Calu3 (cell line): ENCODE measurements at regions not wholly inside any gene's neighbourhood (a gene's known extent, or its start where the extent isn't known, plus 50 kb on each side); places are given as distances from the start of the nearest gene placed in this dataset.

Experiments
- BruUV-seq: library from RNA; stranded (reverse); fragments of 400-500 nt; replicated peaks from 2 replicates; lab custom pipeline; 2021; lab: Mats Ljungman, UMichigan
- CTCF ChIA-PET: fragments of 300-600 bp; sonication (Branson Sonifier 250); formaldehyde crosslinking; loops from one replicate; lab custom pipeline; 2022; ENCODE audit warnings: antibody characterized with exemption; lab: Charles Lee
- DNase-seq: peaks from one replicate; pipeline ENCODE4 v3.0.0; 2022
- H3K27ac Mint-ChIP-seq: one replicate; pipeline ENCODE4 v1.8.0; 2022; ENCODE audit warnings: mixed read lengths; ENCODE audit not compliant: unreplicated experiment
- H3K27me3 Mint-ChIP-seq: one replicate; pipeline ENCODE4 v1.8.0; 2022; ENCODE audit warnings: mixed read lengths; ENCODE audit not compliant: unreplicated experiment
- H3K36me3 Mint-ChIP-seq: one replicate; pipeline ENCODE4 v1.8.0; 2022; ENCODE audit warnings: mild to moderate bottlenecking, moderate library complexity, mixed read lengths; ENCODE audit not compliant: insufficient read depth, unreplicated experiment
- H3K4me1 Mint-ChIP-seq: one replicate; pipeline ENCODE4 v1.8.0; 2022; ENCODE audit warnings: mild to moderate bottlenecking, low read depth, mixed read lengths; ENCODE audit not compliant: unreplicated experiment
- H3K4me3 Mint-ChIP-seq: one replicate; pipeline ENCODE4 v1.8.0; 2022; ENCODE audit warnings: mild to moderate bottlenecking, low read depth, moderate library complexity, mixed read lengths; ENCODE audit not compliant: unreplicated experiment
- H3K9me3 Mint-ChIP-seq: one replicate; pipeline ENCODE4 v1.8.0; 2022; ENCODE audit warnings: low read depth, mixed read lengths; ENCODE audit not compliant: unreplicated experiment
- CTCF ChIP-seq: fragments of 200-600 bp; IDR thresholded peaks from one replicate; pipeline ENCODE4 v1.8.0; 2022; ENCODE audit warnings: antibody characterized with exemption; ENCODE audit not compliant: unreplicated experiment
- intact Hi-C: fragments of 100-400 bp; cut with micrococcal nuclease; formaldehyde crosslinking; loops from one replicate; pipeline ENCODE4 v1.10.0; 2022; ENCODE audit not compliant: unreplicated experiment

DNA sequence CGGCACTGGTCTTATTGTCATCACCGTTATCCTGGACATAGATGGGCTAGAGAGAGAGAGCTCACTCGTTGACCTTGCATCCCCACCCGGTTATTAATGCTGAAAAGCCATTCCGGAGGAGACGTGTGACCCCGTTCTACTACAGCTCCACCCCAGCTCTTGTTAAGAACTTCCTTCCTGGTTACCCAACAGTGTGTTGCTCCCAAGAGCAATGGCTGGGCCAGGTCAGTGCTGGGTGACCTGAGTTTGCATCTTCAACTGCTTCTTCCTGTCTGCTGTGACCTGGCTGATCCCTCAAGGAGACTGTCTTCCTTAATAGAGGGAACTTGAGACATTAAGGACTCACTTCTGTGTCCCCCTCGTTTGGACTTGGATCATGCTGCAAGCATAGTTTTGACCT lies 96.1 kb upstream of the SDK2 start:
- CTCF ChIA-PET, result no interaction called here
- H3K27ac Mint-ChIP-seq, result no peak overlapping the region
- no peaks in the 10 kb centered on the region for H3K4me1 Mint-ChIP-seq
- no peak for TF ChIP-seq CTCF
- H3K36me3 Mint-ChIP-seq, result no peaks in the 10 kb centered on the region
- no peaks in the 10 kb centered on the region for H3K9me3 Mint-ChIP-seq
- BruUV-seq, result no TSS peak
- H3K27me3 Mint-ChIP-seq, result peaks cover 100% of the 10 kb centered on the region
- no peak overlapping the region for H3K4me3 Mint-ChIP-seq
- no peak for DNase-seq
- intact Hi-C loops, result no loop called here

GRCh38 chr17:73742948-73743381 lies 98.7 kb upstream of the SDK2 start:
- intact Hi-C loops, result no loop called here
- H3K4me1 Mint-ChIP-seq, result peaks cover 9% of the 10 kb centered on the region
- H3K27me3 Mint-ChIP-seq, result peaks cover 97% of the 10 kb centered on the region
- no peak overlapping the region for H3K27ac Mint-ChIP-seq
- DNase-seq, result no peak
- CTCF ChIA-PET, result no interaction called here
- no peaks in the 10 kb centered on the region for H3K9me3 Mint-ChIP-seq
- BruUV-seq, result no TSS peak
- H3K4me3 Mint-ChIP-seq, result no peak overlapping the region
- no peak for TF ChIP-seq CTCF
- peaks cover 8% of the 10 kb centered on the region for H3K36me3 Mint-ChIP-seq

DNA sequence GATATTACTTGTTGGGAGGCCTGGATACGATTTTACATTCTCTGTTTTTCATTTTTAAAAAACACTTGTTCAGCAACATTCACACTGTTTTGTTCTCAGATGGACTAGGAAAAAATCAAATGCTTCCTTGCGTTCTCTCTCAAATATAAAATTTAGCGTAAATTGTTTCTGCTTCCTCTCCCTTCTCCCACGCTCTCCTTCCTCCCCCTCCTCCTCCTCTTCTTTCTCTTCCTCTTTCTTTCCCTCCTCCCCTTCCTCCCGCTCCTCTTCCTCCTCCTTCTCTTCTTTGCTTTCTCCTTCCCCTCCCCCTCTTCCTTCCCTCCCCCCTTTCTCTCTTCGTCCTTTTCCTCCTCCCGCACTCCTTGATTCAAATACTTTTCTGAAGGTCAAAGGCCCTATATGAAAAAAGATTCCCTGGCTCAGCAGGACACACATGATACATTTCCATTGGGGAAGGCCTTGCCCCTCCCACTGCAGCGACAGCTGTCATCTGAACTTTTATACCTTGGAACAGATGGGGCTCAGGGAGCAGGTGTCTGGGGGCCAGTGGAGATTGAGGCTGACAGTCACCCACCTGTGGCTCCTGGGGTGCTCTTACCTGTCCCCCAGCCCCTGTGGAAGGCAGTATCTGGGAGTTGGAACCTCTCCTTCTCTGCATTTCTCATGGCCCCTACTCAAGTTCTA lies 99.4 kb upstream of the SDK2 start:
- TF ChIP-seq CTCF, result no peak
- Mint-ChIP-seq H3K27ac (no peak overlapping the region), H3K9me3 (no peaks in the 10 kb centered on the region), H3K27me3 (peaks cover 97% of the 10 kb centered on the region), H3K4me1 (peaks cover 9% of the 10 kb centered on the region), H3K4me3 (no peak overlapping the region), H3K36me3 (peaks cover 8% of the 10 kb centered on the region)
- no TSS peak for BruUV-seq
- intact Hi-C loops, result no loop called here
- no peak for DNase-seq
- CTCF ChIA-PET, result no interaction called here

DNA sequence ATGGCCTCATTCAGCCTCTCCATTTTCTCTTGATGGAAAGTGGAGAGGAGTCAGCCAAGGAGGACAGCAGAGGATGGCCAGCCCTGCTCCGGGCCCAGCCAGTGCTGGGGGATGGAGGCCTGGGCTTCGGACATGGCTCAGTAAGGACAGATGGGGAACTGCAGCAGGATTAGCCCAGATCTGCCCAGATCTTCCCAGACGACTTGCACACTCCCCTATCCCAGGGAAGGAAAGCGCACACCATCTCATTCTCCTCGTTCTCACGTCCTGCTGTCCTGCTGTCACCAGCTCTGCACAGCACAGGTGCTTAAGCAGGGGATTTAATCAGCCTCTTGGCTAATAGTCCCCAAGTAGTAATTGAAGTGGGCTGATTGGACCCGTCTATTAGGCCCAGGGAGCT lies 100.2 kb upstream of the SDK2 start:
- peaks cover 8% of the 10 kb centered on the region for H3K36me3 Mint-ChIP-seq
- H3K27me3 Mint-ChIP-seq, result peaks cover 92% of the 10 kb centered on the region
- no peak overlapping the region for H3K4me3 Mint-ChIP-seq
- H3K9me3 Mint-ChIP-seq, result peaks cover 3% of the 10 kb centered on the region
- no peak for DNase-seq
- H3K4me1 Mint-ChIP-seq, result peaks cover 9% of the 10 kb centered on the region
- intact Hi-C loops, result no loop called here
- no peak overlapping the region for H3K27ac Mint-ChIP-seq
- no peak for TF ChIP-seq CTCF
- no TSS peak for BruUV-seq
- CTCF ChIA-PET, result no interaction called here
